Esophagus squamous epithelium (tissue), 5 donors: ENCODE measurements at regions not wholly inside any gene's neighbourhood (a gene's known extent, or its start where the extent isn't known, plus 50 kb on each side); places are given as distances from the start of the nearest gene placed in this dataset.

Experiments used
- DNase-seq: peaks from one replicate; lab custom pipeline; 2025; lab: John Stamatoyannopoulos, UW
- H3K27ac ChIP-seq, 4 donors: fragments of 200-600 bp; sonication (generic); one replicate each; pipeline ENCODE4 v1.5.1; 2016 to 2019; ENCODE audit warnings: mild to moderate bottlenecking in 1 of 4
- H3K27me3 ChIP-seq, 4 donors: fragments of 200-600 bp; sonication (generic); 1 replicate in 3 of 4; 2 replicates in 1 of 4; pipeline versions ENCODE4 v1.5.1 to v1.6.0; 2017 to 2021; ENCODE audit warnings: antibody characterized with exemption in 1 of 4
- H3K36me3 ChIP-seq, 3 donors: fragments of 200-600 bp; sonication (generic); one replicate each; pipeline ENCODE4 v1.5.1; 2016 to 2019
- H3K4me1 ChIP-seq, 3 donors: fragments of 200-600 bp; sonication (generic); one replicate each; pipeline ENCODE4 v1.5.1; 2017 to 2019
- H3K4me3 ChIP-seq, 4 donors: fragments of 200-600 bp; sonication (generic); 1 replicate in 3 of 4; 2 replicates in 1 of 4; pipeline ENCODE4 v1.5.1; 2016 to 2019; ENCODE audit warnings: mild to moderate bottlenecking in 2 of 4, moderate library complexity in 1 of 4
- H3K9me3 ChIP-seq, 3 donors: fragments of 200-600 bp; sonication (generic); one replicate each; pipeline ENCODE4 v1.5.1; 2016 to 2019
- POLR2A ChIP-seq, 4 donors: fragments of 450-650 bp; IDR thresholded peaks; one replicate each; pipeline ENCODE4 v1.6.1; 2017; ENCODE audit warnings: antibody characterized with exemption in 4 of 4, mild to moderate bottlenecking in 4 of 4, moderate library complexity in 3 of 4
- WGBS, 2 donors: methylation state at CpG; one replicate each; pipeline ENCODE4 v1.1.5; 2018; 5-methylcytosine and 5-hydroxymethylcytosine counted together
- intact Hi-C: fragments of 100-400 bp; cut with DNase I; formaldehyde crosslinking; loops from one replicate; pipeline ENCODE4 v1.15.0; 2022
- TF ChIP-seq, protein P1 (sequence below), 6 experiments: fragments of 450-650 bp in 4 of 6; fragments of 200-600 bp in 2 of 6; sonication (generic) in 2 of 6; IDR thresholded peaks; one replicate each; pipeline ENCODE4 v1.5.1; 2016 to 2019; ENCODE audit warnings: antibody characterized with exemption in 6 of 6, mild to moderate bottlenecking in 4 of 6, moderate library complexity in 4 of 6
- donor health status: DM: yes; HTN: yes; CAD: no.

DNA sequence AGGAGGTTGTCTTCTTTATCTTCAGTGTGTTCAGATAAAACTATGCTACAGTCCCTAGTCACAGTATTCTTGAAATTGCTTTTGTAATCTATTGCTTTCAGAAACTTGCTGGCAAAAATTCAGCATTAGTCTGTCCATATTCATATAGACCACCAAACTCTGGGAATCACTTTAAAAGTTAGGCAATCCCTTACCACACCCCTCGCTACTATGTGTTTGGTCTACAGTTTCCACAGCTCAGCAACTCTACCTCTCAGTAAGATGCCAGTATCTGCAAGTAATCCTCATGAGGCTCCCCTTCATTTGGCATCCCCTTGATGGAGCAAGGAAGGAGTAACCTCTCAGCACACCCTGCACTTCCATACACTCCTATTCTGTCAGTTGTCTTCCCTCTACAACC lies 1706.6 kb upstream of the CELF4 start:
- Histone ChIP-seq H3K4me1 (no peaks in the 10 kb centered on the region), H3K27me3 (no peaks in the 10 kb centered on the region), H3K27ac (no peak overlapping the region), H3K9me3 (no peaks in the 10 kb centered on the region), H3K36me3 (no peaks in the 10 kb centered on the region), H3K4me3 (no peak overlapping the region)
- intact Hi-C loops: no loop called here
- no peak for DNase-seq
- WGBS, 2 donors: 75 to 88% methylated on average over 1 of the region's 1 CpG
- TF ChIP-seq, protein P1, sequence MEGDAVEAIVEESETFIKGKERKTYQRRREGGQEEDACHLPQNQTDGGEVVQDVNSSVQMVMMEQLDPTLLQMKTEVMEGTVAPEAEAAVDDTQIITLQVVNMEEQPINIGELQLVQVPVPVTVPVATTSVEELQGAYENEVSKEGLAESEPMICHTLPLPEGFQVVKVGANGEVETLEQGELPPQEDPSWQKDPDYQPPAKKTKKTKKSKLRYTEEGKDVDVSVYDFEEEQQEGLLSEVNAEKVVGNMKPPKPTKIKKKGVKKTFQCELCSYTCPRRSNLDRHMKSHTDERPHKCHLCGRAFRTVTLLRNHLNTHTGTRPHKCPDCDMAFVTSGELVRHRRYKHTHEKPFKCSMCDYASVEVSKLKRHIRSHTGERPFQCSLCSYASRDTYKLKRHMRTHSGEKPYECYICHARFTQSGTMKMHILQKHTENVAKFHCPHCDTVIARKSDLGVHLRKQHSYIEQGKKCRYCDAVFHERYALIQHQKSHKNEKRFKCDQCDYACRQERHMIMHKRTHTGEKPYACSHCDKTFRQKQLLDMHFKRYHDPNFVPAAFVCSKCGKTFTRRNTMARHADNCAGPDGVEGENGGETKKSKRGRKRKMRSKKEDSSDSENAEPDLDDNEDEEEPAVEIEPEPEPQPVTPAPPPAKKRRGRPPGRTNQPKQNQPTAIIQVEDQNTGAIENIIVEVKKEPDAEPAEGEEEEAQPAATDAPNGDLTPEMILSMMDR (IDR thresholded peaks at IDR 0.05): no peak
- no peak for TF ChIP-seq POLR2A (IDR thresholded peaks at IDR 0.05)

DNA sequence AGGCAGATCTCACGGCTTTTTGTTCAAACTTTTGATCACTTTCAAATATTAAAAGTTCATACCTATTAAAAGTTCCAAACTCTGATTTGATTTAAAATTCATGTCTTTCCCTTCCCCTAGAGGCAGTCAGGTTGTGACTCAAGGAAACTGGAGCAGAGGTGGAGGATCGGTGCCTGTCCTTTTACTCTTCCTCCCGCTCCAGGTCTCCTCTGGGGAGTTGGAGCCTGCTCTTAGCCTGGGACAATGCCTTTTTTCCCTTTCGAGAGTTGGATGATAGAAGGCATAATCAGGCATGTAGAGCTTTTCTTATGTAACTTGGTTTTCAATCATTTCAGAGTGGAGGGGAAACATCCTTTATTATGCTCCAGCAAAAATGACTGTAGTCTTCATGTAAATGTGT lies 1706.1 kb upstream of the CELF4 start:
- TF ChIP-seq, protein P1 (IDR thresholded peaks at IDR 0.05): no peak
- Histone ChIP-seq H3K27me3 (no peaks in the 10 kb centered on the region), H3K9me3 (no peaks in the 10 kb centered on the region), H3K4me3 (no peak overlapping the region), H3K27ac (no peak overlapping the region), H3K4me1 (no peaks in the 10 kb centered on the region), H3K36me3 (no peaks in the 10 kb centered on the region)
- no peak for DNase-seq
- intact Hi-C loops: no loop called here
- 77 to 80% methylated on average over 4 of the region's 4 CpGs for WGBS, 2 donors

DNA sequence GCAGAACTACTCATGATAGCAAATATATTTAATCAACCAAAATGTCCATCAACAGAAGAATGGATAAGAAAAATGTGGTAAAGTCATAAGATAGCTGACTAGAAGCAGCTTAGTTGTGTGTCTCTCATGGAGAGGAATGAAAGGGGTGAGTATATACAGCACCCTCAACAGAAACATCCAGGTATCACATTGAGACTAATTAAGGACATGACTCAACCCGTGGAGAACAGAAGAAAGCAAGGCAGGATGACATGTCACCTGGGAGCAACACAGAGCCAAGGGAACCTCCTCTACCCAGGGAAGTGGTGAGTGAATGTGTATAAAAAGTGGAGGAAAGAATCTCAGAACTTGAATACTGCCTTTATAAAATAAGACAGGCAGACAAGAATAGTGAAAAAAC lies 1695.0 kb upstream of the CELF4 start:
- H3K4me3 ChIP-seq: no peak overlapping the region
- 35 to 67% methylated on average over 1 of the region's 1 CpG for WGBS, 2 donors
- TF ChIP-seq, protein P1 (IDR thresholded peaks at IDR 0.05): no peak
- TF ChIP-seq POLR2A (IDR thresholded peaks at IDR 0.05): no peak
- H3K27me3 ChIP-seq: no peaks in the 10 kb centered on the region
- DNase-seq: no peak
- intact Hi-C loops: no loop called here
- H3K4me1 ChIP-seq: no peaks in the 10 kb centered on the region
- no peaks in the 10 kb centered on the region for H3K36me3 ChIP-seq
- no peak overlapping the region for H3K27ac ChIP-seq
- no peaks in the 10 kb centered on the region for H3K9me3 ChIP-seq

DNA sequence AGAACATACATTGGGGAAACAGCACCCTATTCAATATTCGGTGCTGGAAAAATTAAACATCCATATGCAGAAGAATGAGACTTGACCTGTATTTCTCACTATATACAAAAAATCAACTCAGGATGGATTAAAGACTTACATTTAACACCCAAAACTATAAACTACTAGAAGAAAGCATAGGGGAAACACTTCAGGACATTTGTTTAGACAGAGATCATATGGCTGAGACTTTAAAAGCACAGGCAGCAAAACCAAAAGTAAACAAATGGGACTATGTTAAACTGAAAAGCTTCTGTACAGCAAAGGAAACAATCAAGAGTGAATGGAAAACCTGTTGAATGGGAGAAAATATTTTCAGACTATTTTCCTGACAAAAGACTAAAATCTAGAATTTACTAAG lies 1694.1 kb upstream of the CELF4 start:
- no peak for DNase-seq
- no peaks in the 10 kb centered on the region for H3K4me1 ChIP-seq
- TF ChIP-seq POLR2A (IDR thresholded peaks at IDR 0.05): no peak
- TF ChIP-seq, protein P1 (IDR thresholded peaks at IDR 0.05): no peak
- no peak overlapping the region for H3K27ac ChIP-seq
- H3K27me3 ChIP-seq: no peaks in the 10 kb centered on the region
- 43 to 48% methylated on average over 1 of the region's 1 CpG for WGBS, 2 donors
- no peaks in the 10 kb centered on the region for H3K36me3 ChIP-seq
- H3K4me3 ChIP-seq: no peak overlapping the region
- intact Hi-C loops: no loop called here
- no peaks in the 10 kb centered on the region for H3K9me3 ChIP-seq

DNA sequence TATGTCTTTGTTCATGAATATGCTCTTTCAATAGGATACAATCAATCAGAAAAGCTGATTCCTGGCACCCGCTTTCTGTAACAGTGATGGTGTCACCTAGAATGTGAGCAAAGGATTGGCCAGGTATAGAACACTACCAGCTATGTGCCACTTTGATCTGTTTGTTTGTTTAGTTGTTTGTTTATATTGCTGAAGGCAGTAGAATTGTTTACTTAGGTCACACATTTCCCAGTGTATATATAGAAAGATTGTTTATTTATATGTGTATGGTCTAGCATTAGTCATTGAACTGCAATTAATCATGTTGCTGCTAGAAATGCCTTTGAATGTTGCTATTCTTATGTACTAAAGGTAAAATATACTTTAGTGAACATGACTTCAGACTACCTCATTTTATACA lies 1678.6 kb upstream of the CELF4 start:
- intact Hi-C loops: no loop called here
- H3K27ac ChIP-seq: no peak overlapping the region
- H3K4me3 ChIP-seq: no peak overlapping the region
- TF ChIP-seq, protein P1 (IDR thresholded peaks at IDR 0.05): no peak
- TF ChIP-seq POLR2A (IDR thresholded peaks at IDR 0.05): no peak
- no peak for DNase-seq
- H3K36me3 ChIP-seq: no peaks in the 10 kb centered on the region
- no peaks in the 10 kb centered on the region for H3K27me3 ChIP-seq
- H3K9me3 ChIP-seq: no peaks in the 10 kb centered on the region
- 100% methylated on average over 1 of the region's 1 CpG for WGBS, 2 donors
- H3K4me1 ChIP-seq: no peaks in the 10 kb centered on the region
